IMR-90 (cell line): ENCODE measurements at regions not wholly inside any gene's neighbourhood (a gene's known extent, or its start where the extent isn't known, plus 50 kb on each side); places are given as distances from the start of the nearest gene placed in this dataset.

ENCODE experiments used
- ATAC-seq: fragments of 200-7000 bp; cut with Tn5 transposase; 2 replicates; pipeline ENCODE4 v1.9.1; 2020; ENCODE audit warnings: low read depth, mild to moderate bottlenecking, moderate library complexity
- BruUV-seq: library from RNA; stranded (reverse); fragments of 400-500 nt; replicated peaks from 2 replicates; lab custom pipeline; 2021; lab: Mats Ljungman, UMichigan
- CTCF ChIA-PET: fragments of 300-600 bp; formaldehyde crosslinking; extraction: SDS; loops from one replicate; lab custom pipeline; 2021; ENCODE audit warnings: antibody characterized with exemption; lab: Yijun Ruan, JAX
- POLR2A ChIA-PET: fragments of 300-600 bp; sonication (Branson Sonifier 250); formaldehyde crosslinking; loops from one replicate; lab custom pipeline; 2022; ENCODE audit warnings: antibody characterized with exemption; ENCODE audit not compliant: unreplicated experiment; lab: Charles Lee
- DNase-seq: peaks from one replicate; pipeline ENCODE4 v3.0.0; 2013
- H2AFZ ChIP-seq: replicated peaks from 2 replicates; pipeline ENCODE3; 2013; ENCODE audit warnings: low read length, mild to moderate bottlenecking; ENCODE audit not compliant: poor library complexity
- H2AK5ac ChIP-seq: 2 replicates; pipeline ENCODE4 v1.6.1; 2013; ENCODE audit warnings: low read depth, low read length, inconsistent platforms
- H2AK9ac ChIP-seq: replicated peaks from 2 replicates; pipeline ENCODE3; 2013; ENCODE audit warnings: mild to moderate bottlenecking, low read depth, low read length, moderate library complexity; ENCODE audit not compliant: poor library complexity
- H2BK120ac ChIP-seq: 2 replicates; pipeline ENCODE4 v1.6.1; 2013; ENCODE audit warnings: low read depth, low read length, inconsistent platforms
- H2BK15ac ChIP-seq: 3 replicates; pipeline ENCODE4 v1.6.1; 2013; ENCODE audit warnings: low read depth, low read length, inconsistent platforms
- H2BK20ac ChIP-seq: 2 replicates; pipeline ENCODE4 v1.6.1; 2013; ENCODE audit warnings: low read depth, mild to moderate bottlenecking, inconsistent platforms, low read length, moderate library complexity
- H2BK5ac ChIP-seq: 2 replicates; pipeline ENCODE4 v1.6.1; 2013; ENCODE audit warnings: mild to moderate bottlenecking, low read depth, low read length, inconsistent platforms; ENCODE audit not compliant: poor library complexity, severe bottlenecking
- H3K14ac ChIP-seq: replicated peaks from 2 replicates; pipeline ENCODE4 v1.6.1; 2013; ENCODE audit warnings: low read depth, low read length, inconsistent platforms
- H3K18ac ChIP-seq: 2 replicates; pipeline ENCODE4 v1.6.1; 2013; ENCODE audit warnings: low read depth, low read length, control low read depth
- H3K23ac ChIP-seq: 2 replicates; pipeline ENCODE4 v1.6.1; 2013; ENCODE audit warnings: low read depth, low read length, inconsistent platforms
- H3K27ac ChIP-seq: 2 replicates; pipeline ENCODE4 v1.5.1; 2013; ENCODE audit warnings: mild to moderate bottlenecking, control low read depth, low read length; ENCODE audit not compliant: insufficient read depth
- H3K27me3 ChIP-seq: 2 replicates; pipeline ENCODE4 v1.6.1; 2013; ENCODE audit warnings: low read length; ENCODE audit not compliant: control insufficient read depth, insufficient read depth
- H3K36me3 ChIP-seq: 2 replicates; pipeline ENCODE4 v1.6.1; 2013; ENCODE audit warnings: low read length, mixed read lengths; ENCODE audit not compliant: control insufficient read depth, insufficient read depth
- H3K4ac ChIP-seq: 2 replicates; pipeline ENCODE4 v1.6.1; 2013; ENCODE audit warnings: low read depth, low read length, inconsistent platforms
- H3K4me1 ChIP-seq: 2 replicates; pipeline ENCODE4 v1.6.1; 2013; ENCODE audit warnings: low read length, mixed read lengths; ENCODE audit not compliant: control insufficient read depth, insufficient read depth
- H3K4me2 ChIP-seq: 2 replicates; pipeline ENCODE4 v1.6.1; 2013; ENCODE audit warnings: low read depth, mild to moderate bottlenecking, control low read depth, low read length, moderate library complexity
- H3K4me3 ChIP-seq: 2 replicates; pipeline ENCODE4 v1.5.1; 2013; ENCODE audit warnings: low read depth, mild to moderate bottlenecking, control low read depth, low read length, moderate library complexity; ENCODE audit not compliant: insufficient read depth
- H3K56ac ChIP-seq: 2 replicates; pipeline ENCODE4 v1.6.1; 2013; ENCODE audit warnings: low read length, inconsistent platforms; ENCODE audit not compliant: insufficient read depth; ENCODE audit errors: extremely low read depth
- H3K79me1 ChIP-seq, 2 experiments: 2 replicates each; pipeline ENCODE4 v1.6.1; 2013; ENCODE audit warnings: low read length in 2 of 2, inconsistent platforms in 1 of 2, low read depth in 1 of 2
- H3K9ac ChIP-seq: 2 replicates; pipeline ENCODE4 v1.6.1; 2013; ENCODE audit warnings: low read depth, low read length, control low read depth
- H3K9me1 ChIP-seq: 2 replicates; pipeline ENCODE4 v1.6.1; 2013; ENCODE audit warnings: low read length, inconsistent platforms; ENCODE audit not compliant: insufficient read depth
- H3K9me3 ChIP-seq: 2 replicates; pipeline ENCODE4 v1.6.1; 2013; ENCODE audit warnings: low read length; ENCODE audit not compliant: control insufficient read depth, insufficient read depth
- H4K20me1 ChIP-seq: 2 replicates; pipeline ENCODE4 v1.6.1; 2013; ENCODE audit warnings: low read length, inconsistent platforms; ENCODE audit not compliant: insufficient read depth
- H4K5ac ChIP-seq: 2 replicates; pipeline ENCODE4 v1.6.1; 2013; ENCODE audit warnings: mild to moderate bottlenecking, low read depth, low read length, control low read depth
- H4K8ac ChIP-seq, 2 experiments: 2 replicates each; pipeline ENCODE4 v1.6.1; 2013; ENCODE audit warnings: low read depth in 2 of 2, low read length in 2 of 2, control low read depth in 1 of 2, inconsistent platforms in 1 of 2
- H4K91ac ChIP-seq: 2 replicates; pipeline ENCODE4 v1.6.1; 2013; ENCODE audit warnings: low read depth, low read length, inconsistent platforms; ENCODE audit not compliant: insufficient read depth
- BHLHE40 ChIP-seq: fragments of 150-350 bp; IDR thresholded peaks from 2 replicates; pipeline ENCODE4 v1.6.1; 2016; ENCODE audit warnings: mild to moderate bottlenecking, low read depth, low read length
- CEBPB ChIP-seq: IDR thresholded peaks from 2 replicates; pipeline ENCODE4 v1.6.1; 2012; ENCODE audit warnings: low read depth, low read length, improper control_type of control experiment
- CHD1 ChIP-seq: IDR thresholded peaks from 2 replicates; pipeline ENCODE4 v1.6.1; 2012; ENCODE audit warnings: low read depth, low read length, improper control_type of control experiment
- CTCF ChIP-seq: conservative IDR thresholded peaks from 2 replicates; pipeline ENCODE4 v1.5.1; 2012; ENCODE audit warnings: mild to moderate bottlenecking, low read depth, low read length, improper control_type of control experiment
- ELK1 ChIP-seq: fragments of 150-350 bp; IDR thresholded peaks from 2 replicates; pipeline ENCODE4 v1.6.1; 2016; ENCODE audit warnings: low read depth, mild to moderate bottlenecking, low read length, moderate library complexity, borderline replicate concordance
- FOS ChIP-seq: fragments of 150-350 bp; IDR thresholded peaks from 2 replicates; pipeline ENCODE4 v1.6.1; 2016; ENCODE audit warnings: low read depth, low read length
- MAFK ChIP-seq: IDR thresholded peaks from 2 replicates; pipeline ENCODE4 v1.6.1; 2012; ENCODE audit warnings: low read depth, low read length, improper control_type of control experiment
- MAZ ChIP-seq: IDR thresholded peaks from 2 replicates; pipeline ENCODE4 v1.6.1; 2012; ENCODE audit warnings: low read depth, mild to moderate bottlenecking, low read length, improper control_type of control experiment, moderate library complexity, borderline replicate concordance
- MXI1 ChIP-seq: IDR thresholded peaks from 2 replicates; pipeline ENCODE4 v1.6.1; 2012; ENCODE audit warnings: low read depth, mild to moderate bottlenecking, low read length, moderate library complexity, borderline replicate concordance
- NFE2L2 ChIP-seq: fragments of 150-350 bp; IDR thresholded peaks from 2 replicates; pipeline ENCODE4 v1.6.1; 2016; ENCODE audit warnings: low read depth, mild to moderate bottlenecking, low read length
- POLR2A ChIP-seq: IDR thresholded peaks from 2 replicates; pipeline ENCODE4 v1.6.1; 2012; ENCODE audit warnings: mild to moderate bottlenecking, low read depth, low read length
- RAD21 ChIP-seq: IDR thresholded peaks from 2 replicates; pipeline ENCODE4 v1.6.1; 2012; ENCODE audit warnings: low read length, improper control_type of control experiment
- RCOR1 ChIP-seq: IDR thresholded peaks from 2 replicates; pipeline ENCODE4 v1.6.1; 2012; ENCODE audit warnings: mild to moderate bottlenecking, low read length, improper control_type of control experiment; ENCODE audit not compliant: insufficient replicate concordance
- RFX5 ChIP-seq: IDR thresholded peaks from 2 replicates; pipeline ENCODE4 v1.8.0; 2012; ENCODE audit warnings: low read depth, mild to moderate bottlenecking, low read length, moderate library complexity
- SMC3 ChIP-seq: fragments of 150-350 bp; IDR thresholded peaks from 2 replicates; pipeline ENCODE4 v1.6.1; 2016; ENCODE audit warnings: low read depth, mild to moderate bottlenecking, antibody characterized with exemption, low read length, moderate library complexity
- USF2 ChIP-seq: fragments of 150-350 bp; IDR thresholded peaks from 2 replicates; pipeline ENCODE4 v1.6.1; 2017; ENCODE audit warnings: mild to moderate bottlenecking, antibody characterized with exemption, low read length, low read depth
- WGBS, 2 experiments: methylation state at CpG; one replicate each; pipeline versions ENCODE4 v1.1.5 to v1.1.7; 2013; ENCODE audit warnings: missing lambda C conversion rate in 2 of 2; ENCODE audit not compliant: insufficient read length in 1 of 2; ENCODE audit errors: extremely low coverage in 2 of 2; 5-methylcytosine and 5-hydroxymethylcytosine counted together
- dilution Hi-C: fragments of 300-500 bp; cut with HindIII; formaldehyde crosslinking; loops from one replicate; pipeline ENCODE4 v1.14.3; 2018; ENCODE audit warnings: low sequenced_read_pairs; ENCODE audit not compliant: unreplicated experiment
- in situ Hi-C: fragments of 300-500 bp; cut with MboI; formaldehyde crosslinking; loops from 3 replicates; pipeline ENCODE4 v1.14.3; 2019; ENCODE audit warnings: low sequenced_read_pairs, inconsistent platforms, mixed read lengths
- intact Hi-C: fragments of 100-400 bp; cut with micrococcal nuclease; formaldehyde crosslinking; loops from 2 replicates; pipeline ENCODE4 v1.10.0; 2022

GRCh38 chr18:38586327-38586726 is 1020.7 kb upstream of the CELF4 start:
- dilution Hi-C loops = no loop called here
- Histone ChIP-seq H3K4me1 (no peaks in the 10 kb centered on the region), H3K4me2 (no peak overlapping the region), H2AFZ (no peak overlapping the region), H3K79me1 (no peaks in the 10 kb centered on the region), H3K4ac (no peak overlapping the region), H3K9me3 (peaks cover 6% of the 10 kb centered on the region), H2BK5ac (no peak overlapping the region), H4K5ac (no peak overlapping the region), H2BK20ac (no peak overlapping the region), H3K23ac (no peak overlapping the region), H3K4me3 (no peak overlapping the region), H3K27me3 (no peaks in the 10 kb centered on the region), H4K91ac (no peak overlapping the region), H2AK5ac (no peak overlapping the region), H3K36me3 (no peaks in the 10 kb centered on the region), H3K27ac (no peak overlapping the region), H3K18ac (no peak overlapping the region), H2AK9ac (no peak overlapping the region), H2BK15ac (no peak overlapping the region), H2BK120ac (no peak overlapping the region), H3K9ac (no peak overlapping the region), H4K8ac (no peak overlapping the region), H3K56ac (no peak overlapping the region), H4K20me1 (no peaks in the 10 kb centered on the region), H3K9me1 (no peaks in the 10 kb centered on the region), H3K14ac (no peak overlapping the region)
- ATAC-seq (no peak), DNase-seq (no peak)
- no TSS peak for BruUV-seq
- in situ Hi-C loops = no loop called here
- ChIA-PET CTCF (no interaction called here), POLR2A (no interaction called here)
- TF ChIP-seq SMC3 = no peak
- TF ChIP-seq ELK1 = no peak
- TF ChIP-seq RAD21 = no peak
- TF ChIP-seq CTCF = no peak
- TF ChIP-seq NFE2L2 = no peak
- TF ChIP-seq USF2 = no peak
- TF ChIP-seq POLR2A = no peak
- TF ChIP-seq MAFK = no peak
- TF ChIP-seq CEBPB = no peak
- no peak for TF ChIP-seq RCOR1
- no peak for TF ChIP-seq BHLHE40
- TF ChIP-seq RFX5 = no peak
- TF ChIP-seq MXI1 = no peak
- no peak for TF ChIP-seq MAZ
- TF ChIP-seq CHD1 = no peak
- TF ChIP-seq FOS = no peak
- no CpG with 5 or more reads among the region's 2 CpGs for WGBS, 2 experiments
- intact Hi-C loops = no loop called here
